Stimulated activated CD4-positive, alpha-beta T cell treated with anti-CD3 and anti-CD28 coated beads, Interleukin-1b, Interleukin-23, amount 100 ng/mL, for 24 hours (primary cell): ENCODE measurements at regions not wholly inside any gene's neighbourhood (a gene's known extent, or its start where the extent isn't known, plus 50 kb on each side); places are given as distances from the start of the nearest gene placed in this dataset.

ENCODE experiments used
- DNase-seq, 4 experiments: peaks; one replicate each; pipeline ENCODE4 v3.0.0-alpha.2; 2020; ENCODE audit warnings: low read depth in 4 of 4, low spot score in 1 of 4

DNA sequence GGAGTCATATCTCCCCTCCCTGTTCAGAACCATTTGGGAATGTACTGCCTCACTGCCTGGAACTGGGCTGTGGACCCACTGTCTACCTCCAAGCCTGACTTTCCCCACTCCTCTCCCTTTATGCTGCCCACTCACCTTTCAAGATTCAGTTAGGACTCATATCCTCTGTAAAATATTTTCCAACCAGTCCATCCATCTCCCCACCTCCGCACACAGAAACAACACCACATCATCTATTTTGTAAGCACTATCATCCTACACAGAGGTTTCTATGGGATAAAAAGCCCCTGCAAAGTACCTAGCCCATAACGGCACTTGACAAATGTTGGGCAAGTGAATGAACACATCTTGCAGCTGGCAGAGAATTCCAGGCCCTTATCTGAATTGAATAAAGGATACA is 250.8 kb downstream of the ANAPC1 start:
- no peak for DNase-seq

- DNase-seq: no peak
Measured at GRCh38 chr2:111633643-111634042, 250.3 kb downstream of the ANAPC1 start.

- no peak for DNase-seq
Measured at GRCh38 chr2:111634050-111634794, 249.8 kb downstream of the ANAPC1 start.

DNA sequence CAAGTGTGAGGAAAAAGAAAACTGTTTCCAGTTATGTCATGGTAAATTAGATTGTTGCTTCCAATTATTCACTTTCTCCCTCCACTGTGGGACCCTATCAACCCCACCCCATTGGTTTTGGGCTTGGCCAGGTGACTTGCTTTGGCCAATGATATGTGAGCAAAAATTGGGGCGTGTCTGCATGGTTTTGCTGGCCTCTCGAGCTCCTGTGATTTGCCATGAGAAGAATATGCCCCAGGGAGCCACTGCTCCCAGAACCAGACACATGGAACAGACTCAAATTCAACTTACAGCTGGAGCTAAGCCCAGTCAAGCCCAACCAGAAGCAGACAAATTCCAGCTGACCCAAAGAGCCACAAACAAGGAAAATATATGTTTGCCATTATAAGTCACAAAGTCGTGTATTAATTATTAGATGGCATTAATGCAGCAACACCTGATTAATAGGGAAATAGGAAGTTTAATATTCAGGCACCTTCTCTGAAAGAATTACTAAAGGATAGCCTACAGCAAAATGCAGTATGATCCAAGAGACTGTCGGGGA is 248.9 kb downstream of the ANAPC1 start:
- no peak for DNase-seq

GRCh38 chr2:111636905-111637304 is 247.1 kb downstream of the ANAPC1 start:
- DNase-seq: no peak

DNA sequence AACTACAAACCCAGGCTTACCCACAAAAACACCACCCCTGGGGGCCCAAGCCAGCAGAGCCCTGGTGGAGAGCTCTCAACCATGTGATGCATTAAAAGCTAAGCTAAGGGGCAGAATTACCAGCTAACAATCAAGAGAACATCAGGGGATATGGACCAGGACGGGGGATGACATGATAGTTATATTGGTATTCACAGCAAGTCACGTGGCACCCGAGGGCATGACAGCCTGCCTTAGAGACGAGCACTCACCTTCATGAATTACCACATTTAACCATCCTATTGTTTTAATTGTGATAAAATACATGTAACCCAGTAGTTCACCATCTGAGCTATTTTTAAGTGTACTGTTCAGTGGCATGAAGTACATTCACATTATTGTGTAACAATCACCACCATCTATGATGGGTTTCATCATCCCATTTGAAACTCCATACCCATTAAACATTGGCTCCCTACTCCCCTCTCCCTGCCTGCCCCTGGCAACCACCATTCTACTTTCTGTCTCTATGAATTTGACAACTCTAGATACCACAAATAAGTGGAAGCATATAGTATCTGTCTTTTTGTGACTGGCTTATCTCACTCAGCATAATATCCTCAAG is 245.6 kb downstream of the ANAPC1 start:
- DNase-seq: no peak

DNA sequence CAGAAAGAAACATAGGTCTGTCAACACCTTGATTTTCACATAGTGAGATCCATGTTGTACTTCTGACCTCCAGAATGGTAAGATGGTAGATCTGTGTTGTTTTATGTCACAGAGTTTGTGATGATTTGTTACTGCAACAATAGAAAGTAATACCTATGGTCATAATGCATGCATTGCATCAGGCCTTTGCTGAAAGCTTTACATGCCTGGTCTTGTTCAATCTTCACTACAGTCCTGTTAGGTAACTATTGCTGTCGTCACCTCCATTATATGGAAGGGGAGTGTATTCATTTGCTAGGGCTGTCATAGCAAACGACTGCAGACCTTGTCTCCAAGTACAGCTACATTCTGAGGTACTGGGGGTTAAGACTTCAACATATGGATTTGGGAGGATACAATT is 243.5 kb downstream of the ANAPC1 start:
- DNase-seq: no peak

- no peak for DNase-seq
Measured at GRCh38 chr2:111642586-111643327, 241.2 kb downstream of the ANAPC1 start.

DNA sequence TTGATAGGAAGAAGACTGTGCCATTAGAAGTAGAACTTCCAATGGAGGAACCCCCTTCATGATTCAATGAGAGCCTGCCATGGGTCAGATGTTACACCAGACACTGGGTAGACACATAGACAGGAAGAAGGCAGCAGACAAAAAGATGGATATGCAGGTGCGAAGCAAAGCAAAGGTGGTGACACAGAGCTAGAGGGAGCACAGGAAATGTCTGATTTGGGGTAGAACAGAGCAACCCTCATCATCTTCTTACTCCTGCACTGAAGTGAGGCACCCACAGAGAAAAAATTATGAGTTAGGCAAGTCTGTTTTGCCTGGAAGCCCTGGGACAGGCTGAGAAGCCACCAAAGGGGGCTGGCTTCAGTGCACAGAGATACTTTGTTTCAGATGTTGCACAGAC is 240.2 kb downstream of the ANAPC1 start:
- DNase-seq: no peak

DNA sequence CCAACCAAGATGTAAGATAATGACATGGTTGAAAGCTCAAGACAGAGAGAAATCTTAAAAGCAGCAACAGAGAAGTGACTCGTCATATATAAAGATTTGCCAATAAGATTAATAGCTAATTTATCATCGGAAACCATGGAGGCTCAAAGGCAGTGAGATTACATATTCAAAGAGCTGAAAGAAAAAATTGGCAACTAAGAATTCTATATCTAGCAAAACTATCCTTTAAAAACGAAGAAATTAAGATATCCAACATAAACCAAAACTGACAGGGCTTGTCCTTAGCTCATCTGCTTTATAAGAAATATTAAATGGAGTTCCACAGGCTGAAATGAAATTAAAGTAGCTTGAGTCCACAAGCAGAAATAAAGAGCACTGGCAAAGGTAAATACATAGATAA is 236.6 kb downstream of the ANAPC1 start:
- DNase-seq: no peak

GRCh38 chr2:111652038-111652437 is 232.0 kb downstream of the ANAPC1 start:
- no peak for DNase-seq

GRCh38 chr2:111652681-111653080 is 231.3 kb downstream of the ANAPC1 start:
- no peak for DNase-seq

DNA sequence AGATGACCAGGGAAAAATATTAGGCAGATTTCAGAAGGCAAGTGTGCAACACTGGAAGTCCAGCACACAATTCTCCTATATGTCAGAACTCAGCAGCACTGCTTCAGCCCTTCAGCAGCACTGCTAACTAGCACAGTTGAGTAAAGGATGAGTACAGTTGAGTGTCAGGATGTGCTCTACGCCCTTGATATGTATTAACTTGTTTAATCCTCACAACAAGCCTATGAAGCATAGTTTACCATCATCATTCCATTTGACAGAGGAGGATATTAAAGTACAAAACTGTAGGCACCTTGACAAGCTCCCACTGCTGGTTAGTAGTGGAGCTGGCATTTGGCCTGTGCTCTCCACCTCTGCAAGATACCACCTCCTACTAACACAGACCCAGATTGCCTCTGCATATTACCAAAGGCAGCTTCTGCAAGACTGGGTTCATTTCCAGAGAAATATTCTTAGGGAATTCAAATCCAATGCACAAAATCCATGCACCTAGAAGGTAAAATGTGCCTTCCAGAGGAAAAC is 230.8 kb downstream of the ANAPC1 start:
- DNase-seq: no peak

DNA sequence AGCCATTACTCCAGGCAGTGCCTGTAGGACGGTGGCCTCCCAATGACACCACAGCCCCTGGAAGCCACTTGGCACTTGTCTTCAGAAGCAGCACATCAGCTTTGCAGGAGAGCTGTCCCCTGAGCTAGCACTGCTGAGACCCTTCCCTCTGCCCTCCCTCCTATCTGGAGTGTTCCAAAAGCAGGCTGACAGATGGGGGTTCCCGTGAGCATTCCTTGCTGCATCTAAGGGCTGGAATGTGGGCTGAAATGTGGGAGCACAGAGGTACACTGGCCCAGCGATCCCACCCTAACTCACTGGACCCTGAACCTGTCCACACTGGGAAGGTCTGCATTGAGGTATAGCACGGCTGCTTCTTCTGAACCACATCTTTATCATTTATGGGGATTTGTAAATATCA is 230.1 kb downstream of the ANAPC1 start:
- no peak for DNase-seq

GRCh38 chr2:111654829-111655228 is 229.2 kb downstream of the ANAPC1 start:
- DNase-seq: no peak

DNA sequence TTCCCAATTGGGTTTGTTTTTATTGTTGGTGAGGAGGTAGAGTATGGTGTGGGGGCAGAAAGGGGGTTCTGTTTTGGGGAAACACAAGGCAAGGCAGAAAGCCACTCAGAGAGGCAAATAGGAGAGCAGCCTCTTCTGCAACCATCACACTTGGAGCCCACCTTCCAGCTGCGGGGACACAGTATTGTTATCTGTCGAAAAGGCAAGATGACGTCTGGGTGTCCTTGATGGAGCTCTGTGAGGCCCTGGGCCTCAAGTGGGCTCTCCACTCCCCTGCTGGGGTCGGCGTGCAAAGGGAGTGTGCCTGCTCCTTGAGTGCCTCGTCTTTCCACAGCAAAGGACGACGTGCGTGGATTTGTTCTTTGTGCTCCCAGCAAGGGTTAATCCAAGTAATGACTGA is 227.6 kb downstream of the ANAPC1 start:
- DNase-seq: no peak

GRCh38 chr2:111656894-111657293 is 227.1 kb downstream of the ANAPC1 start:
- no peak for DNase-seq

- no peak for DNase-seq
Measured at GRCh38 chr2:111657351-111657975, 226.5 kb downstream of the ANAPC1 start.

DNA sequence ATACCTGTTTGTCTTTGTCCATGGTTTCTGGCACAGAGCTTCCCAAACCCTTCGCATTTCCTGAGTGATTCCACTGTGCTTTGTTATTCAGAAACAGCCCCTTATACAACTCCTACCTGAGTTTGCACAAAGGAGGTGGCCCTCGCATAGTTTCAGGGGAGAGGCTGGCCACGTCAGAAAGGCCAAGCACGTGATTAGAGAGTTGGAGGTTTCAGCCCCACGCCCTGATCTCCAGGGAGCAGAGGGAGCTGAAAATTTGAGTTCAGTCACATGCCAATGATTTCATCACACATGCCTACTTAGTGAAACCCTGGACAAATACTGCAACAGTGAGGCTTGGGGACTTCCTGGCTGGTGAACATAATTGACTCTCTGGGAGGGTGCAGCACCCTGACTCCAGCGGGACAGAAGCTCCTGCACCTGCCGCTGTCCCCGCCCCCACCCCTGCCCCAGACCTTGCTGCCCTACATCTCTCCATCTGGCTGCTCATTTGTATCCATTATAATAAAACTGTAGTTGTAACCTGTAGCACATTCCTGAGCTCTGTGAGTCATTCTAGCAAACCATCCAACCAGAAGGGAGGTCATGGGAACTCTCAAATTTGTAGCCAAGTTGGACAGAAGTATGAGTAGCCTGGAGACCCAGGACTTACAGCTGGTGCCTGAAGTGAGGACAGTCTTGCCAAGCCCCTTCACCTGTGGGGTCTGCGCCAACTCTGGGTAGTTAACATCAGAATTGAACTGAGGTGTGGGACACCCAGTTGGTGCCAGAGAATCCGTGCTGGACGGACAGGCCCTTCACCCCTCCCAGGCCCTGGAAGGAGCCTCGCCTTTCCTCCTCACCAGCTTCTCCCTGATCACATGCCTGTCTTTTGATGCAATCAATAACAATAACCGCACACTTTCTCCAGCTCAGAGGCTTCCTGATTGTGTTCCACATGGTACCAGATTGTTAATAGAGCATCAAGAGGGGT is 224.3 kb downstream of the ANAPC1 start:
- DNase-seq: no peak

- no peak for DNase-seq
Measured at GRCh38 chr2:111660811-111661210, 223.2 kb downstream of the ANAPC1 start.
